BE2C (cell line): ENCODE measurements at regions not wholly inside any gene's neighbourhood (a gene's known extent, or its start where the extent isn't known, plus 50 kb on each side); places are given as distances from the start of the nearest gene placed in this dataset.

ENCODE experiments used
- DNase-seq: peaks from one replicate; pipeline ENCODE4 v3.0.0-alpha.2; 2020
- H3K27me3 ChIP-seq: fragments of 250-450 bp; sonication (Bioruptor Pico); 2 replicates; pipeline ENCODE4 v1.5.1; 2020; ENCODE audit warnings: mild to moderate bottlenecking
- H3K36me3 ChIP-seq: fragments of 250-450 bp; sonication (Bioruptor Pico); 2 replicates; pipeline ENCODE4 v1.5.1; 2020; ENCODE audit warnings: mild to moderate bottlenecking
- H3K4me1 ChIP-seq: fragments of 250-450 bp; sonication (Bioruptor Pico); 2 replicates; pipeline ENCODE4 v1.5.1; 2020
- H3K4me3 ChIP-seq: 2 replicates; pipeline ENCODE4 v1.5.1; 2011; ENCODE audit warnings: low read depth, low read length
- H3K9me3 ChIP-seq: fragments of 250-450 bp; sonication (Bioruptor Pico); 2 replicates; pipeline ENCODE4 v1.5.1; 2020
- TF ChIP-seq, protein P1 (sequence below): IDR thresholded peaks from 2 replicates; pipeline ENCODE4 v1.5.1; 2012; ENCODE audit warnings: mild to moderate bottlenecking, low read depth, low read length

DNA sequence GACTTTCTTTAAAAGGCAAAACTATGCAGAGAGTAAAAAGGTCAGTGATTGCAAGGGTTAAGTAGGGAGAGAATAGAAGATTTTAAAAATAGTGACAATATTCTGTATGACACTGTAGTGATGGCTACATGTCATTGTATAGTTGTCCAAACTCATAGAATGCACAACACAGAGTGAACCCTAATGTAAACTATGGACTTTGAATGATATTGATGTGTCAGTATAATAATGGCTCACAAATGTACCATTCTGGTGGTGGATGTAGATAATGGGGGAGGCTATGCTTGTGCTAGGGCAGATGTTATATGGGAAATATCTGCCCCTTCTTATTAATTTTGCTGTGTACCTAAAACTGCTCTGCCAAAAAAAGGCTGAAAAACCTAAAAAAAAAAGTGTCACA is 468.9 kb downstream of the KIF4B start:
- DNase-seq: no peak
- H3K36me3 ChIP-seq: no peaks in the 10 kb centered on the region

DNA sequence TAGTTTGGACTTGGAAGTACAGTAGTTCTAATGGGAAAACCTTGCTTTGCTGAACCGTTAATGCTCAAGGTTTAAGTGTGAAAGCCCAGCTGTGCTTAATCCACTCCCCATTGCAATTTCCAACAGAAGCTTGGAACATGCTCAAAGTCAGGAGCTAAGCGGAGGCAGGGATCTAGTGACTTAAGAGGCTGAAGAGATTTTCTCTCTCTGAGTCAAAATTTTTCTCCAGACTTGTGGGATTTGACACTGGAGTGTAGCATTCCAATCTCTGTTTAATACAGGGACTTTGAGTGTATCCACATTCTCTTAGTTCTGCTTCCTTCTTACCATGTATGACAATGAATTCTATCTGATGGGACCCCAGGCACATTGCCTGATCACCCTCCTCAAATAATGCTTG is 471.8 kb downstream of the KIF4B start:
- TF ChIP-seq, protein P1, sequence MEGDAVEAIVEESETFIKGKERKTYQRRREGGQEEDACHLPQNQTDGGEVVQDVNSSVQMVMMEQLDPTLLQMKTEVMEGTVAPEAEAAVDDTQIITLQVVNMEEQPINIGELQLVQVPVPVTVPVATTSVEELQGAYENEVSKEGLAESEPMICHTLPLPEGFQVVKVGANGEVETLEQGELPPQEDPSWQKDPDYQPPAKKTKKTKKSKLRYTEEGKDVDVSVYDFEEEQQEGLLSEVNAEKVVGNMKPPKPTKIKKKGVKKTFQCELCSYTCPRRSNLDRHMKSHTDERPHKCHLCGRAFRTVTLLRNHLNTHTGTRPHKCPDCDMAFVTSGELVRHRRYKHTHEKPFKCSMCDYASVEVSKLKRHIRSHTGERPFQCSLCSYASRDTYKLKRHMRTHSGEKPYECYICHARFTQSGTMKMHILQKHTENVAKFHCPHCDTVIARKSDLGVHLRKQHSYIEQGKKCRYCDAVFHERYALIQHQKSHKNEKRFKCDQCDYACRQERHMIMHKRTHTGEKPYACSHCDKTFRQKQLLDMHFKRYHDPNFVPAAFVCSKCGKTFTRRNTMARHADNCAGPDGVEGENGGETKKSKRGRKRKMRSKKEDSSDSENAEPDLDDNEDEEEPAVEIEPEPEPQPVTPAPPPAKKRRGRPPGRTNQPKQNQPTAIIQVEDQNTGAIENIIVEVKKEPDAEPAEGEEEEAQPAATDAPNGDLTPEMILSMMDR: no peak
- H3K4me3 ChIP-seq: no peak overlapping the region
- no peaks in the 10 kb centered on the region for H3K4me1 ChIP-seq
- no peaks in the 10 kb centered on the region for H3K27me3 ChIP-seq
- no peaks in the 10 kb centered on the region for H3K9me3 ChIP-seq
- no peaks in the 10 kb centered on the region for H3K36me3 ChIP-seq
- DNase-seq: no peak

More for the DNA sequence above, 468.9 kb downstream of the KIF4B start:
- H3K9me3 ChIP-seq: no peaks in the 10 kb centered on the region
- no peak overlapping the region for H3K4me3 ChIP-seq
- TF ChIP-seq, protein P1: no peak
- no peaks in the 10 kb centered on the region for H3K27me3 ChIP-seq
- H3K4me1 ChIP-seq: no peaks in the 10 kb centered on the region

DNA sequence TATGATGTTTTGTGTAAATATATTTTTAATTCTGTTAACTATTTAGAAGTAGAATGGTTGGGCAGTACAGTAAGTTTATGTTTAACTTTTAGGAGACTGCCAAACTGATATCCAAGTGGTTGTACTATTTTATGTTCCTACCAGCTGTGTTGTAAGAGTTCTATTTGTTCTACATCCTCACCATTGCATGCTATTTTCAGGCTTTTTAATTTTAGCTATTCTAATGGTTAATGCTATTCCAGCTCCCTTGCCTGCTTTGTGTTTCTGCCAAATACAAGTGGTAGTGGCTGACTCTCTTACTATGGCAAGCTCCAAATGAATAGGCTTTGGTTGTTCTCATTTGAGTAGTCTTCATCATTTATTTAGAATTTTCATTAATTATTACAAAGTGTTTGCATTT is 476.4 kb downstream of the KIF4B start:
- Histone ChIP-seq H3K4me3 (no peak overlapping the region), H3K27me3 (no peaks in the 10 kb centered on the region), H3K9me3 (no peaks in the 10 kb centered on the region), H3K36me3 (no peaks in the 10 kb centered on the region), H3K4me1 (no peaks in the 10 kb centered on the region)
- TF ChIP-seq, protein P1: no peak
- DNase-seq: no peak

- H3K4me1 ChIP-seq: no peaks in the 10 kb centered on the region
- DNase-seq: no peak
- no peaks in the 10 kb centered on the region for H3K27me3 ChIP-seq
Measured at GRCh38 chr5:155492191-155492590, 478.6 kb downstream of the KIF4B start.

GRCh38 chr5:155504606-155505005 is 491.1 kb downstream of the KIF4B start:
- TF ChIP-seq, protein P1: no peak
- Histone ChIP-seq H3K9me3 (no peaks in the 10 kb centered on the region), H3K36me3 (no peaks in the 10 kb centered on the region), H3K4me3 (no peak overlapping the region), H3K27me3 (no peaks in the 10 kb centered on the region), H3K4me1 (no peaks in the 10 kb centered on the region)
- DNase-seq: no peak

More at GRCh38 chr5:155492191-155492590, 478.6 kb downstream of the KIF4B start:
- TF ChIP-seq, protein P1: no peak
- no peaks in the 10 kb centered on the region for H3K9me3 ChIP-seq
- no peak overlapping the region for H3K4me3 ChIP-seq
- no peaks in the 10 kb centered on the region for H3K36me3 ChIP-seq

DNA sequence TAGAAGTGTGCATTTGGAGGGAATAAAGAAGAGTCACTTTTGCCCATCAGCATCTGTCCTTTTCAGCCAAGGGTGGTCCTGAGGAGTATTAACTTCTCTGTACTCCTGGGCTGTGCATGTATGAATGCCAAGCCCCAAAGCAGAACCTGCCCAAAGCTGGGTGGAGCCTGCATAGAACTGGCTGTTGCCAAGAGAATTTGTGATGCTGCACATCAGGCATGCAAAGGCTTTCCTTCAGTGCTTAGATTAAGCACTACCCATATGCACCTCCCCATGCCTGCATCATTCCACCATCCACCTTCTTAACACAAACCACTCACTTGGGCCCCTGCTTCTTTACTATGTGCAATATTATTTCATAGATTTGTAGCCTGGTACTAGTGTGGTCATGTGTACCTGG is 493.8 kb downstream of the KIF4B start:
- Histone ChIP-seq H3K4me3 (no peak overlapping the region), H3K36me3 (no peaks in the 10 kb centered on the region), H3K4me1 (no peaks in the 10 kb centered on the region), H3K9me3 (no peaks in the 10 kb centered on the region), H3K27me3 (no peaks in the 10 kb centered on the region)
- DNase-seq: no peak
- TF ChIP-seq, protein P1: no peak
